ENCODE measurements at regions not wholly inside any gene's neighbourhood (a gene's known extent, or its start where the extent isn't known, plus 50 kb on each side); places are given as distances from the start of the nearest gene placed in this dataset.

- no peak for TF ChIP-seq POLR2A (IDR thresholded peaks at IDR 0.05; ENCODE audit: low read depth, low read length)
- no peak for TF ChIP-seq POLR2AphosphoS5 (IDR thresholded peaks at IDR 0.05; ENCODE audit: low read depth, low read length)
- no peak for TF ChIP-seq TAF1 (IDR thresholded peaks at IDR 0.05; ENCODE audit: borderline replicate concordance, low read depth, low read length)
- FAIRE-seq (no peak), DNase-seq (ENCODE audit: insufficient read length) (no peak)
Observed at GRCh38 chr10:83562381-83562780, 576.9 kb upstream of the GHITM start.

GRCh38 chr10:83564889-83565588 is 574.3 kb upstream of the GHITM start:
- no peak for FAIRE-seq

GRCh38 chr10:83572036-83572435 is 567.3 kb upstream of the GHITM start:
- FAIRE-seq (no peak), DNase-seq (ENCODE audit: insufficient read length) (no peak)
- TF ChIP-seq TAF1 (IDR thresholded peaks at IDR 0.05; ENCODE audit: borderline replicate concordance, low read depth, low read length) (no peak), POLR2AphosphoS5 (IDR thresholded peaks at IDR 0.05; ENCODE audit: low read depth, low read length) (no peak), POLR2A (IDR thresholded peaks at IDR 0.05; ENCODE audit: low read depth, low read length) (no peak)

More at GRCh38 chr10:83564889-83565588, 574.3 kb upstream of the GHITM start:
- no peak for DNase-seq (ENCODE audit: insufficient read length)
- TF ChIP-seq TAF1 (IDR thresholded peaks at IDR 0.05; ENCODE audit: borderline replicate concordance, low read depth, low read length) (no peak), POLR2A (IDR thresholded peaks at IDR 0.05; ENCODE audit: low read depth, low read length) (no peak), POLR2AphosphoS5 (IDR thresholded peaks at IDR 0.05; ENCODE audit: low read depth, low read length) (no peak)

GRCh38 chr10:83574770-83575169 is 564.5 kb upstream of the GHITM start:
- TF ChIP-seq TAF1 (IDR thresholded peaks at IDR 0.05; ENCODE audit: borderline replicate concordance, low read depth, low read length) (no peak), POLR2A (IDR thresholded peaks at IDR 0.05; ENCODE audit: low read depth, low read length) (no peak), POLR2AphosphoS5 (IDR thresholded peaks at IDR 0.05; ENCODE audit: low read depth, low read length) (no peak)
- FAIRE-seq (no peak), DNase-seq (ENCODE audit: insufficient read length) (no peak)

- DNase-seq (ENCODE audit: insufficient read length) (no peak), FAIRE-seq (no peak)
- no peak for TF ChIP-seq TAF1 (IDR thresholded peaks at IDR 0.05; ENCODE audit: borderline replicate concordance, low read depth, low read length)
- TF ChIP-seq POLR2A (IDR thresholded peaks at IDR 0.05; ENCODE audit: low read depth, low read length), result no peak
- no peak for TF ChIP-seq POLR2AphosphoS5 (IDR thresholded peaks at IDR 0.05; ENCODE audit: low read depth, low read length)
Observed at GRCh38 chr10:83577421-83577820, 561.9 kb upstream of the GHITM start.

- no peak for DNase-seq (ENCODE audit: insufficient read length)
- FAIRE-seq, result no peak
- TF ChIP-seq TAF1 (IDR thresholded peaks at IDR 0.05; ENCODE audit: borderline replicate concordance, low read depth, low read length), result no peak
- no peak for TF ChIP-seq POLR2AphosphoS5 (IDR thresholded peaks at IDR 0.05; ENCODE audit: low read depth, low read length)
- TF ChIP-seq POLR2A (IDR thresholded peaks at IDR 0.05; ENCODE audit: low read depth, low read length), result no peak
Observed at GRCh38 chr10:83580373-83581012, 558.8 kb upstream of the GHITM start.

- no peak for FAIRE-seq
- no peak for TF ChIP-seq POLR2A (IDR thresholded peaks at IDR 0.05; ENCODE audit: low read depth, low read length)
- no peak for TF ChIP-seq TAF1 (IDR thresholded peaks at IDR 0.05; ENCODE audit: borderline replicate concordance, low read depth, low read length)
- TF ChIP-seq POLR2AphosphoS5 (IDR thresholded peaks at IDR 0.05; ENCODE audit: low read depth, low read length), result no peak
- DNase-seq (ENCODE audit: insufficient read length), result no peak
Observed at GRCh38 chr10:83582407-83583095, 556.8 kb upstream of the GHITM start.

GRCh38 chr10:83585686-83586085 is 553.6 kb upstream of the GHITM start:
- FAIRE-seq (no peak), DNase-seq (ENCODE audit: insufficient read length) (no peak)
- TF ChIP-seq TAF1 (IDR thresholded peaks at IDR 0.05; ENCODE audit: borderline replicate concordance, low read depth, low read length) (no peak), POLR2AphosphoS5 (IDR thresholded peaks at IDR 0.05; ENCODE audit: low read depth, low read length) (no peak), POLR2A (IDR thresholded peaks at IDR 0.05; ENCODE audit: low read depth, low read length) (no peak)

GRCh38 chr10:83592337-83592935 is 546.9 kb upstream of the GHITM start:
- no peak for TF ChIP-seq POLR2A (IDR thresholded peaks at IDR 0.05; ENCODE audit: low read depth, low read length)
- TF ChIP-seq TAF1 (IDR thresholded peaks at IDR 0.05; ENCODE audit: borderline replicate concordance, low read depth, low read length), result no peak
- no peak for TF ChIP-seq POLR2AphosphoS5 (IDR thresholded peaks at IDR 0.05; ENCODE audit: low read depth, low read length)
- DNase-seq (ENCODE audit: insufficient read length) (no peak), FAIRE-seq (no peak)

- no peak for DNase-seq (ENCODE audit: insufficient read length)
- FAIRE-seq, result peak; percentile 38
- TF ChIP-seq POLR2AphosphoS5 (IDR thresholded peaks at IDR 0.05; ENCODE audit: low read depth, low read length) (no peak), POLR2A (IDR thresholded peaks at IDR 0.05; ENCODE audit: low read depth, low read length) (no peak), TAF1 (IDR thresholded peaks at IDR 0.05; ENCODE audit: borderline replicate concordance, low read depth, low read length) (no peak)
Observed at GRCh38 chr10:83603708-83604107, 535.6 kb upstream of the GHITM start.
